ENCODE measurements at regions not wholly inside any gene's neighbourhood (a gene's known extent, or its start where the extent isn't known, plus 50 kb on each side); places are given as distances from the start of the nearest gene placed in this dataset.

DNA sequence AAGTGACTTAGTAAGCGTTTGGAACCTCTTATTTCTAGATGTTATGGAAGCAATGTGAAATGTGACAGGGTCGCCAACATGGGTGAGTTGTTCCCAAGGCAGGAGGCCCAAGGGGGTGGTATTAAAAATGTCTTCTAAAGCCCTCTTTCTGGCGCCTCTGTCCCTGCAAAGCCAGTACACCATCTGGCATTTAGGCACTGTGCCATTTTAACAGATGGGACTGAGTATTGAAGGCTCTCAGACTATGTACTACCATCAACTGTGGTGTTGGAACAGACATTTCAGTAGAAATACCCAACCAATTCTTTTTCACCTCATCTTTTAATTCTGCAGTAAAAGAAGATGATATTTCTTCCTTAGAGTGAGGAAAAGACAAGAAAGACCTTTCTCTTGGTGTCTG is 384.5 kb upstream of the MMADHC start:
- Histone ChIP-seq H3K4me1 (no peaks in the 10 kb centered on the region), H3K4me3 (no peak overlapping the region), H3K9me3 (no peaks in the 10 kb centered on the region), H3K27me3 (no peaks in the 10 kb centered on the region), H3K36me3 (no peaks in the 10 kb centered on the region), H3K27ac (no peak overlapping the region)
- TF ChIP-seq POLR2AphosphoS5 (IDR thresholded peaks at IDR 0.05): no peak
- TF ChIP-seq EP300 (IDR thresholded peaks at IDR 0.05): no peak
- no peak for TF ChIP-seq POLR2A (IDR thresholded peaks at IDR 0.05)
- TF ChIP-seq, protein P1, sequence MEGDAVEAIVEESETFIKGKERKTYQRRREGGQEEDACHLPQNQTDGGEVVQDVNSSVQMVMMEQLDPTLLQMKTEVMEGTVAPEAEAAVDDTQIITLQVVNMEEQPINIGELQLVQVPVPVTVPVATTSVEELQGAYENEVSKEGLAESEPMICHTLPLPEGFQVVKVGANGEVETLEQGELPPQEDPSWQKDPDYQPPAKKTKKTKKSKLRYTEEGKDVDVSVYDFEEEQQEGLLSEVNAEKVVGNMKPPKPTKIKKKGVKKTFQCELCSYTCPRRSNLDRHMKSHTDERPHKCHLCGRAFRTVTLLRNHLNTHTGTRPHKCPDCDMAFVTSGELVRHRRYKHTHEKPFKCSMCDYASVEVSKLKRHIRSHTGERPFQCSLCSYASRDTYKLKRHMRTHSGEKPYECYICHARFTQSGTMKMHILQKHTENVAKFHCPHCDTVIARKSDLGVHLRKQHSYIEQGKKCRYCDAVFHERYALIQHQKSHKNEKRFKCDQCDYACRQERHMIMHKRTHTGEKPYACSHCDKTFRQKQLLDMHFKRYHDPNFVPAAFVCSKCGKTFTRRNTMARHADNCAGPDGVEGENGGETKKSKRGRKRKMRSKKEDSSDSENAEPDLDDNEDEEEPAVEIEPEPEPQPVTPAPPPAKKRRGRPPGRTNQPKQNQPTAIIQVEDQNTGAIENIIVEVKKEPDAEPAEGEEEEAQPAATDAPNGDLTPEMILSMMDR (IDR thresholded peaks at IDR 0.05): no peak
- DNase-seq: peak in 1 of 2 donors; percentile 53
- WGBS, 5 donors: 60 to 73% (median 72%) methylated on average over 3 of the region's 3 CpGs
- intact Hi-C loops (cut with DNase I; ENCODE audit: low total_unique reads): no loop called here

DNA sequence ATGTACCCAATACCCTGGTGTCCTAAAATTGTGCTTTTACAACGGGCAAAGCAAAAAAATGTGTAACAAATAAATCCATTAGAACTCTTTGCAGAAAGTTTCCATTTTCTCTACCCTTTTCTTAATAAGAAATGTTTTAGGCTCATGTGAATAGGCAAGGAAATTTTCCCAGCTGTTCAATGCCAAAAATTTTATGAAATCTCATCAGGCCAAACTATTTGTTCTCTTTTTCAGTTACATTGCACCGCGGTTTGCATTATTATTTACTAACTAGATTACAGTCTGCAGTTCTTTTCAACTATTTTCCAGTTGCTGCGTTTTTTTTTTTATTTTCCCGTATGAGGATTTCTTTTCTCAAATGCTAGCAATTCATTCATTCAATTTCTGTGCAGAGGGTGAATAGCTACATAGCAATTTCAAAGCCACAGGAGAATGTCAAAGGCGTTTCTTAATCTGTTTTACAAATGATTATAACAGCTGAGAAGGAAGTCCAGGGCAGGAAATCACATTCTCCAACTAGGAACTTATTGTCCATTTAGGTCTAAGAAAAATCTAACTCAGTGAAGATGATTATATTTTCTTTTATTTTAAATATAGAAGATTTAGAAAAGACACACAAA is 367.5 kb upstream of the MMADHC start:
- peaks cover 0 to 3% (median 0%) of the 10 kb centered on the region in 4 donors for H3K9me3 ChIP-seq
- H3K27me3 ChIP-seq: no peaks in the 10 kb centered on the region
- no peak overlapping the region for H3K27ac ChIP-seq
- H3K36me3 ChIP-seq: no peaks in the 10 kb centered on the region
- no peak overlapping the region for H3K4me3 ChIP-seq
- WGBS, 5 donors: 38 to 59% (median 50%) methylated on average over 6 of the region's 6 CpGs
- DNase-seq: no peak
- intact Hi-C loops (cut with DNase I; ENCODE audit: low total_unique reads): no loop called here
- H3K4me1 ChIP-seq: no peaks in the 10 kb centered on the region
- TF ChIP-seq, protein P1 (IDR thresholded peaks at IDR 0.05): no peak
- no peak for TF ChIP-seq POLR2AphosphoS5 (IDR thresholded peaks at IDR 0.05)
- TF ChIP-seq POLR2A (IDR thresholded peaks at IDR 0.05): no peak

DNA sequence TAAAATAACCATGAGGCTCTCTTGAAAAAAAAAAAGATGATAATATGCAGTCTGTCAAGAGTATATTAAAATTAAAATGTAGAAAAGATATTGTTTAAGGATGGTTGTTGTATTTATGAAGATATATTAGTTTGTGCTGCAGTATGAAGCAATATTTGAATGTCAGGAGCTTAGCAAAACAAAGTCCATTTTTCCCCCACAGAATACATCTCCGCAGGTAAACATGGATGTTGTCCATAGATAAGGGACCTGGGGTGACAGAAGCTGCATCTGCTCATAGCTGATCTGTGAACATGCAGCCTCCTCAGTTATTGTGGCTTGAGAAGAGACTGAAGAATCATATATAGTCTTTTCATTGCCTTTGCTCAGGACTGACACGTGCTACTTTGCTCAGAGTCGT is 366.1 kb upstream of the MMADHC start:
- H3K4me3 ChIP-seq: no peak overlapping the region
- H3K9me3 ChIP-seq: no peaks in the 10 kb centered on the region
- TF ChIP-seq POLR2AphosphoS5 (IDR thresholded peaks at IDR 0.05) (no peak), EP300 (IDR thresholded peaks at IDR 0.05) (no peak), POLR2A (IDR thresholded peaks at IDR 0.05) (no peak)
- TF ChIP-seq, protein P1 (IDR thresholded peaks at IDR 0.05): no peak
- no peak overlapping the region for H3K27ac ChIP-seq
- intact Hi-C loops (cut with DNase I; ENCODE audit: low total_unique reads): no loop called here
- no peaks in the 10 kb centered on the region for H3K27me3 ChIP-seq
- H3K4me1 ChIP-seq: no peaks in the 10 kb centered on the region
- DNase-seq: no peak
- WGBS, 5 donors: 71 to 92% (median 88%) methylated on average over 3 of the region's 3 CpGs
- H3K36me3 ChIP-seq: no peaks in the 10 kb centered on the region

DNA sequence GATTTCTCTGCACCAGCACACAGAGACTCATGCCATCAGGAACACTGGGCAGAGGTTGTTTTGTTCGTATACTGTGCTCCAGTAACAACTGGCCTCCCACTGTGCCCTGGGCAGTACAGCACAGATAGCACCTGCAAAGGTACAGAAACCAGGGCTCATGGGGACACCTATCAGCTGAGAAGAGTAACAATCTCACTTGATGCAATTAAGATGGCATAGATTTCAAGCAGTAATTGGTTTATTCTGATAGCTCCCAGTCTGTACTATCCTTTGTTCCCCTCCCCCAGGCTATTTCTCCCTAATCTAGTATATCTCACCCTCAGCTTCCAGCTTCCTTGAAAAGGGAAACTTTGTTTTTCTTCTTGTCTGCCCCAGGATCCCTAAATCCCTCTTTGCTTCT is 343.9 kb upstream of the MMADHC start:
- no peaks in the 10 kb centered on the region for H3K4me1 ChIP-seq

More for the DNA sequence above, 343.9 kb upstream of the MMADHC start:
- DNase-seq: no peak
- intact Hi-C loops (cut with DNase I; ENCODE audit: low total_unique reads): no loop called here
- Histone ChIP-seq H3K9me3 (no peaks in the 10 kb centered on the region), H3K27me3 (no peaks in the 10 kb centered on the region), H3K36me3 (no peaks in the 10 kb centered on the region), H3K4me3 (no peak overlapping the region), H3K27ac (no peak overlapping the region)
- WGBS, 5 donors: 63 to 80% (median 72%) methylated on average over 1 of the region's 1 CpG
- no peak for TF ChIP-seq EP300 (IDR thresholded peaks at IDR 0.05)
- no peak for TF ChIP-seq POLR2A (IDR thresholded peaks at IDR 0.05)
- TF ChIP-seq, protein P1 (IDR thresholded peaks at IDR 0.05): no peak
- no peak for TF ChIP-seq POLR2AphosphoS5 (IDR thresholded peaks at IDR 0.05)

All from stomach (tissue), 8 donors.